K562 (cell line): ENCODE measurements at regions not wholly inside any gene's neighbourhood (a gene's known extent, or its start where the extent isn't known, plus 50 kb on each side); places are given as distances from the start of the nearest gene placed in this dataset.

Source experiments
- ATAC-seq: fragments of 200-7000 bp; cut with Tn5 transposase; 3 replicates; pipeline ENCODE4 v1.9.1; 2020; ENCODE audit warnings: moderate library complexity
- BruUV-seq: library from RNA; stranded (reverse); fragments of 400-500 nt; replicated peaks from 2 replicates; lab custom pipeline; 2021; lab: Mats Ljungman, UMichigan
- CTCF ChIA-PET: fragments of 300-600 bp; formaldehyde crosslinking; extraction: SDS; loops from one replicate; lab custom pipeline; 2021; ENCODE audit warnings: low intra/inter-chr PET ratio; lab: Yijun Ruan, JAX
- POLR2A ChIA-PET: fragments of 300-600, 350-650 bp; sonication (Branson Sonifier 250); formaldehyde crosslinking; extraction: SDS; loops from one replicate; lab custom pipeline; 2021; ENCODE audit warnings: antibody characterized with exemption, inconsistent platforms; lab: Yijun Ruan, JAX
- DNase-seq, 4 experiments: peaks; one replicate each; pipeline versions ENCODE4 v3.0.0 to v3.0.0-alpha.2; 2011 to 2018; ENCODE audit warnings: low spot score in 3 of 4, mixed read lengths in 3 of 4; ENCODE audit errors: extremely low read depth in 1 of 4
- FAIRE-seq: peaks from 2 replicates; lab custom pipeline; 2011; peaks lifted over from hg19 to GRCh38; lab: Jason Lieb, UNC
- H2AFZ ChIP-seq: 2 replicates; pipeline ENCODE4 v1.6.0; 2011; ENCODE audit warnings: low read depth, low read length, control low read depth, inconsistent platforms
- H3K27ac ChIP-seq: fragments of 200-600 bp; 3 replicates; pipeline ENCODE4 v1.8.0; 2011; ENCODE audit warnings: low read depth, mild to moderate bottlenecking, control low read depth, inconsistent platforms, low read length, moderate library complexity, mixed read lengths; ENCODE audit errors: extremely low read depth
- H3K27me3 ChIP-seq, 2 experiments: fragments of 300-600 bp in 1 of 2; 2 replicates in 1 of 2; 3 replicates in 1 of 2; pipeline versions ENCODE4 v1.6.0 to v1.8.0; 2011; ENCODE audit warnings: inconsistent platforms in 2 of 2, low read length in 2 of 2, mild to moderate bottlenecking in 1 of 2, mixed read lengths in 1 of 2, moderate library complexity in 1 of 2; ENCODE audit not compliant: control insufficient read depth in 2 of 2, insufficient read depth in 2 of 2
- H3K36me3 ChIP-seq: fragments of 300-600 bp; 3 replicates; pipeline ENCODE4 v1.8.0; 2011; ENCODE audit warnings: mild to moderate bottlenecking, low read length, inconsistent platforms; ENCODE audit not compliant: control insufficient read depth, insufficient read depth
- H3K4me1 ChIP-seq, 2 experiments: fragments of 200-600 bp in 1 of 2; replicated peaks in 1 of 2; 2 replicates in 1 of 2; 3 replicates in 1 of 2; pipeline versions ENCODE4 v1.5.1 to v1.8.0; 2011; ENCODE audit warnings: inconsistent platforms in 2 of 2, low read length in 2 of 2, mild to moderate bottlenecking in 1 of 2, mixed read lengths in 1 of 2, moderate library complexity in 1 of 2; ENCODE audit not compliant: control insufficient read depth in 2 of 2, insufficient read depth in 2 of 2
- H3K4me2 ChIP-seq: 2 replicates; pipeline ENCODE4 v1.6.1; 2011; ENCODE audit warnings: low read length, control low read depth, inconsistent platforms, mixed read lengths; ENCODE audit not compliant: insufficient read depth
- H3K4me3 ChIP-seq: fragments of 200-600 bp; sonication (generic), shearing (Covaris generic); 2 replicates; pipeline ENCODE4 v1.5.1; 2016; ENCODE audit warnings: control low read depth, inconsistent platforms
- H3K79me2 ChIP-seq: fragments of 200-600 bp; 3 replicates; pipeline ENCODE4 v1.8.0; 2011; ENCODE audit warnings: low read length, inconsistent platforms; ENCODE audit not compliant: control insufficient read depth, insufficient read depth
- H3K9ac ChIP-seq, 2 experiments: 2 replicates each; pipeline versions ENCODE4 v1.6.0 to v1.6.1; 2011; ENCODE audit warnings: low read depth in 2 of 2, low read length in 2 of 2, control low read depth in 1 of 2, inconsistent platforms in 1 of 2, mild to moderate bottlenecking in 1 of 2, mixed read lengths in 1 of 2; ENCODE audit not compliant: insufficient read depth in 1 of 2
- H3K9me1 ChIP-seq: one replicate; pipeline ENCODE4 v1.6.0; 2011; ENCODE audit warnings: inconsistent platforms, mild to moderate bottlenecking, low read length, moderate library complexity; ENCODE audit not compliant: control insufficient read depth, insufficient read depth
- H3K9me3 ChIP-seq: replicated peaks from 2 replicates; pipeline ENCODE4 v1.5.1; 2011; ENCODE audit warnings: low read depth, low read length, inconsistent platforms; ENCODE audit not compliant: control insufficient read depth, insufficient read depth
- H4K20me1 ChIP-seq: replicated peaks from 2 replicates; pipeline ENCODE4 v1.6.1; 2011; ENCODE audit warnings: low read length, inconsistent platforms, mixed read lengths; ENCODE audit not compliant: control insufficient read depth, insufficient read depth
- BDP1 ChIP-seq: IDR thresholded peaks from 3 replicates; pipeline ENCODE4 v1.6.1; 2011; ENCODE audit not compliant: insufficient read length, insufficient read depth
- BHLHE40 ChIP-seq: IDR thresholded peaks from 2 replicates; pipeline ENCODE4 v1.6.1; 2011; ENCODE audit warnings: low read length, improper control_type of control experiment
- BMI1 ChIP-seq: fragments of 150-350 bp; IDR thresholded peaks from 2 replicates; pipeline ENCODE4 v1.6.1; 2014; ENCODE audit warnings: low read length
- E2F5 ChIP-seq: sonication (generic); formaldehyde crosslinking; IDR thresholded peaks from 2 replicates; pipeline ENCODE4 v1.8.0; 2022; ENCODE audit warnings: mild to moderate bottlenecking, missing genetic modification reagents
- FOXA3 ChIP-seq, 2 experiments: fragments of 450-650 bp in 1 of 2; sonication (generic) in 1 of 2; formaldehyde crosslinking; IDR thresholded peaks in 1 of 2; conservative IDR thresholded peaks in 1 of 2; 2 replicates each; pipeline versions ENCODE4 v1.4.0 to v1.8.0; 2020 to 2022; ENCODE audit warnings: mild to moderate bottlenecking in 2 of 2, missing genetic modification reagents in 1 of 2
- GATA2 ChIP-seq: sonication (generic); formaldehyde crosslinking; IDR thresholded peaks from 2 replicates; pipeline ENCODE4 v1.4.0; 2020; ENCODE audit warnings: mild to moderate bottlenecking, missing genetic modification reagents
- HNRNPLL ChIP-seq: fragments of 200-400 bp; formaldehyde crosslinking; IDR thresholded peaks from 2 replicates; pipeline ENCODE4 v1.6.1; 2017; ENCODE audit warnings: low read length, low read depth, mild to moderate bottlenecking; ENCODE audit not compliant: poor library complexity, severe bottlenecking
- MLX ChIP-seq, 2 experiments: fragments of 450-650 bp in 1 of 2; sonication (generic) in 1 of 2; formaldehyde crosslinking; conservative IDR thresholded peaks; 2 replicates each; pipeline versions ENCODE4 v1.4.0 to v1.8.1; 2020 to 2022; ENCODE audit warnings: mild to moderate bottlenecking in 1 of 2, missing genetic modification reagents in 1 of 2
- NCOR1 ChIP-seq: fragments of 450-650 bp; IDR thresholded peaks from 2 replicates; pipeline ENCODE4 v1.6.1; 2016; ENCODE audit warnings: mild to moderate bottlenecking, moderate library complexity
- PHF21A ChIP-seq: fragments of 450-650 bp; IDR thresholded peaks from 2 replicates; pipeline ENCODE4 v1.6.1; 2017; ENCODE audit warnings: low read depth, borderline replicate concordance
- POU5F1 ChIP-seq: fragments of 150-350 bp; IDR thresholded peaks from 2 replicates; pipeline ENCODE4 v1.6.1; 2014; ENCODE audit warnings: borderline replicate concordance, low read length, low read depth, mild to moderate bottlenecking; ENCODE audit not compliant: partially characterized antibody
- SMARCB1 ChIP-seq: IDR thresholded peaks from 2 replicates; pipeline ENCODE4 v1.6.1; 2011; ENCODE audit warnings: improper control_type of control experiment, low read depth; ENCODE audit not compliant: insufficient read length
- TAL1 ChIP-seq: fragments of 450-650 bp; IDR thresholded peaks from 2 replicates; pipeline ENCODE4 v1.6.1; 2016; ENCODE audit warnings: mild to moderate bottlenecking
- WGBS: fragments of 100-300 bp; shearing (Covaris generic); methylation state at CpG from one replicate; pipeline ENCODE4 v1.1.6; 2016; ENCODE audit warnings: low coverage, mixed read lengths; ENCODE audit not compliant: insufficient coverage; ENCODE audit errors: missing lambda C conversion rate; 5-methylcytosine and 5-hydroxymethylcytosine counted together
- in situ Hi-C: fragments of 300-500 bp; cut with MboI; formaldehyde crosslinking; loops from 4 replicates; pipeline ENCODE4 v1.15.0; 2018; ENCODE audit warnings: inconsistent platforms, mixed read lengths
- intact Hi-C: fragments of 100-400 bp; cut with micrococcal nuclease; formaldehyde crosslinking; loops from 2 replicates; pipeline ENCODE4 v1.14.2; 2022
- TF ChIP-seq, protein P1 (sequence below): fragments of 450-650 bp; formaldehyde crosslinking; IDR thresholded peaks from 2 replicates; pipeline ENCODE4 v1.4.0; 2022; ENCODE audit warnings: missing genetic modification characterization

- TF ChIP-seq E2F5 (CRISPR knock-in tag): no peak
- TF ChIP-seq, all 486 proteins: peak for 0
Observed at GRCh38 chr4:35978551-35978950, 265.8 kb downstream of the ARAP2 start (continued).

- no peak overlapping the region for H3K4me2 ChIP-seq
- no peaks in the 10 kb centered on the region for H3K4me1 ChIP-seq
- 0% methylated on average over 1 of the region's 1 CpG for WGBS
- no peaks in the 10 kb centered on the region for H4K20me1 ChIP-seq
- DNase-seq: no peak
- intact Hi-C loops (no loop called here), in situ Hi-C loops (no loop called here)
- ATAC-seq: no peak
- ChIA-PET POLR2A (no interaction called here), CTCF (no interaction called here)
- H3K9me1 ChIP-seq: no peaks in the 10 kb centered on the region
- no peaks in the 10 kb centered on the region for H3K36me3 ChIP-seq
- H3K27me3 ChIP-seq: no peaks in the 10 kb centered on the region
- H2AFZ ChIP-seq: no peak overlapping the region
- no peak overlapping the region for H3K27ac ChIP-seq
- no peak overlapping the region for H3K4me3 ChIP-seq
- H3K9me3 ChIP-seq: no peaks in the 10 kb centered on the region
- TF ChIP-seq BDP1 (no peak), BHLHE40 (no peak), SMARCB1 (no peak), NCOR1 (no peak), HNRNPLL (no peak), GATA2 (CRISPR knock-in tag) (no peak), BMI1 (no peak), POU5F1 (no peak), PHF21A (no peak), FOXA3 (CRISPR knock-in tag; conservative IDR thresholded peaks at IDR 0.05 in 1 of 2, IDR thresholded peaks at IDR 0.05 in 1 of 2) (no peak), MLX (CRISPR knock-in tag; conservative IDR thresholded peaks at IDR 0.05) (no peak), TAL1 (no peak)
- TF ChIP-seq, protein P1, sequence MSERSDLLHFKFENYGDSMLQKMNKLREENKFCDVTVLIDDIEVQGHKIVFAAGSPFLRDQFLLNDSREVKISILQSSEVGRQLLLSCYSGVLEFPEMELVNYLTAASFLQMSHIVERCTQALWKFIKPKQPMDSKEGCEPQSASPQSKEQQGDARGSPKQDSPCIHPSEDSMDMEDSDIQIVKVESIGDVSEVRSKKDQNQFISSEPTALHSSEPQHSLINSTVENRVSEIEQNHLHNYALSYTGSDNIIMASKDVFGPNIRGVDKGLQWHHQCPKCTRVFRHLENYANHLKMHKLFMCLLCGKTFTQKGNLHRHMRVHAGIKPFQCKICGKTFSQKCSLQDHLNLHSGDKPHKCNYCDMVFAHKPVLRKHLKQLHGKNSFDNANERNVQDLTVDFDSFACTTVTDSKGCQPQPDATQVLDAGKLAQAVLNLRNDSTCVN (CRISPR knock-in tag): no peak
- no peaks in the 10 kb centered on the region for H3K79me2 ChIP-seq
- no peak overlapping the region for H3K9ac ChIP-seq
- BruUV-seq: no TSS peak
- FAIRE-seq: no peak
Observed at GRCh38 chr4:35982318-35982717, 262.0 kb downstream of the ARAP2 start.
